Tibial nerve (tissue), 4 donors: ENCODE measurements at regions not wholly inside any gene's neighbourhood (a gene's known extent, or its start where the extent isn't known, plus 50 kb on each side); places are given as distances from the start of the nearest gene placed in this dataset.

Source experiments
- DNase-seq, 2 donors: peaks; one replicate each; pipeline ENCODE4 v3.0.0-alpha.2; 2019; ENCODE audit warnings: low spot score in 2 of 2
- H3K27ac ChIP-seq, 4 donors: fragments of 200-600 bp; sonication (generic) in 3 of 4; one replicate each; pipeline ENCODE4 v1.5.1; 2017 to 2019; ENCODE audit warnings: mild to moderate bottlenecking in 1 of 4
- H3K27me3 ChIP-seq, 2 donors: fragments of 200-600 bp; sonication (generic) in 1 of 2; one replicate each; pipeline versions ENCODE4 v1.5.1 to v1.6.0; 2017 to 2019
- H3K36me3 ChIP-seq, 3 donors: fragments of 200-600 bp; sonication (generic); one replicate each; pipeline ENCODE4 v1.5.1; 2018 to 2019
- H3K4me1 ChIP-seq, 4 donors: fragments of 200-600 bp; sonication (generic) in 3 of 4; one replicate each; pipeline ENCODE4 v1.5.1; 2017 to 2019
- H3K4me3 ChIP-seq, 4 donors: fragments of 200-600 bp; sonication (generic) in 3 of 4; one replicate each; pipeline ENCODE4 v1.5.1; 2017 to 2019; ENCODE audit warnings: mild to moderate bottlenecking in 1 of 4, moderate library complexity in 1 of 4
- H3K9me3 ChIP-seq, 4 donors: fragments of 200-600 bp; sonication (generic) in 3 of 4; one replicate each; pipeline ENCODE4 v1.5.1; 2017 to 2019
- CTCF ChIP-seq, 5 experiments: fragments of 200-600 bp in 3 of 5; fragments of 450-650 bp in 2 of 5; sonication (generic) in 3 of 5; IDR thresholded peaks; one replicate each; pipeline ENCODE4 v1.5.1; 2016 to 2019; ENCODE audit warnings: antibody characterized with exemption in 5 of 5, mild to moderate bottlenecking in 3 of 5, moderate library complexity in 2 of 5
- EP300 ChIP-seq, 2 donors: sonication (generic); formaldehyde crosslinking; IDR thresholded peaks; one replicate each; pipeline ENCODE4 v1.6.1; 2017; ENCODE audit warnings: antibody characterized with exemption in 2 of 2, mild to moderate bottlenecking in 1 of 2
- POLR2A ChIP-seq, 2 donors: fragments of 450-650 bp; IDR thresholded peaks; one replicate each; pipeline ENCODE4 v1.6.1; 2017; ENCODE audit warnings: antibody characterized with exemption in 2 of 2, mild to moderate bottlenecking in 2 of 2, moderate library complexity in 2 of 2
- WGBS, 2 donors: methylation state at CpG; one replicate each; pipeline ENCODE4 v1.1.5; 2018; 5-methylcytosine and 5-hydroxymethylcytosine counted together

GRCh38 chr2:236928380-236929037 is 157.2 kb upstream of the COPS8 start:
- WGBS, 2 donors, result 44 to 58% methylated on average over 8 of the region's 8 CpGs
- DNase-seq, result no peak
- H3K36me3 ChIP-seq, result no peaks in the 10 kb centered on the region
- H3K4me1 ChIP-seq, result no peaks in the 10 kb centered on the region
- H3K27me3 ChIP-seq, result no peaks in the 10 kb centered on the region
- H3K27ac ChIP-seq, result peak overlapping the region in 2 of 4 donors; percentile 42 to 60
- TF ChIP-seq CTCF (IDR thresholded peaks at IDR 0.05) (no peak), EP300 (IDR thresholded peaks at IDR 0.05) (peak in 1 of 2 donors; percentile 21)
- no peaks in the 10 kb centered on the region for H3K9me3 ChIP-seq
- H3K4me3 ChIP-seq, result peak overlapping the region in 2 of 4 donors; percentile 22 to 32

- H3K4me3 ChIP-seq, result no peak overlapping the region
- DNase-seq, result no peak
- no peaks in the 10 kb centered on the region for H3K4me1 ChIP-seq
- WGBS, 2 donors, result 79 to 83% methylated on average over 9 of the region's 9 CpGs
- TF ChIP-seq POLR2A (IDR thresholded peaks at IDR 0.05) (no peak), EP300 (IDR thresholded peaks at IDR 0.05) (no peak), CTCF (IDR thresholded peaks at IDR 0.05) (no peak)
- no peaks in the 10 kb centered on the region for H3K9me3 ChIP-seq
- no peaks in the 10 kb centered on the region for H3K27me3 ChIP-seq
- no peak overlapping the region for H3K27ac ChIP-seq
- no peaks in the 10 kb centered on the region for H3K36me3 ChIP-seq
Observed at GRCh38 chr2:236932831-236933361, 152.8 kb upstream of the COPS8 start.

- Histone ChIP-seq H3K36me3 (no peaks in the 10 kb centered on the region), H3K27ac (no peak overlapping the region), H3K9me3 (no peaks in the 10 kb centered on the region), H3K27me3 (no peaks in the 10 kb centered on the region), H3K4me1 (no peaks in the 10 kb centered on the region), H3K4me3 (no peak overlapping the region)
- no peak for DNase-seq
- WGBS, 2 donors, result 89 to 94% methylated on average over 6 of the region's 6 CpGs
- TF ChIP-seq CTCF (IDR thresholded peaks at IDR 0.05), result no peak
- TF ChIP-seq EP300 (IDR thresholded peaks at IDR 0.05), result no peak
- TF ChIP-seq POLR2A (IDR thresholded peaks at IDR 0.05), result no peak
Observed at GRCh38 chr2:236934166-236934565, 151.5 kb upstream of the COPS8 start.

- H3K9me3 ChIP-seq, result no peaks in the 10 kb centered on the region
- 89 to 95% methylated on average over 3 of the region's 3 CpGs for WGBS, 2 donors
- no peaks in the 10 kb centered on the region for H3K36me3 ChIP-seq
- no peaks in the 10 kb centered on the region for H3K27me3 ChIP-seq
- no peak overlapping the region for H3K4me3 ChIP-seq
- TF ChIP-seq CTCF (IDR thresholded peaks at IDR 0.05) (no peak), EP300 (IDR thresholded peaks at IDR 0.05) (no peak), POLR2A (IDR thresholded peaks at IDR 0.05) (no peak)
- no peak overlapping the region for H3K27ac ChIP-seq
- no peak for DNase-seq
- no peaks in the 10 kb centered on the region for H3K4me1 ChIP-seq
Observed at GRCh38 chr2:236934656-236935055, 151.0 kb upstream of the COPS8 start.

GRCh38 chr2:236935083-236935482 is 150.6 kb upstream of the COPS8 start:
- no peaks in the 10 kb centered on the region for H3K27me3 ChIP-seq
- no peak overlapping the region for H3K27ac ChIP-seq
- no peaks in the 10 kb centered on the region for H3K9me3 ChIP-seq
- no peak for DNase-seq
- H3K4me1 ChIP-seq, result no peaks in the 10 kb centered on the region
- no peak for TF ChIP-seq POLR2A (IDR thresholded peaks at IDR 0.05)
- no peak for TF ChIP-seq CTCF (IDR thresholded peaks at IDR 0.05)
- TF ChIP-seq EP300 (IDR thresholded peaks at IDR 0.05), result no peak
- no peaks in the 10 kb centered on the region for H3K36me3 ChIP-seq
- no peak overlapping the region for H3K4me3 ChIP-seq
- WGBS, 2 donors, result 88% methylated on average over 5 of the region's 5 CpGs
